ENCODE measurements at regions not wholly inside any gene's neighbourhood (a gene's known extent, or its start where the extent isn't known, plus 50 kb on each side); places are given as distances from the start of the nearest gene placed in this dataset.

GRCh38 chr13:52929846-52930245 lies 81.4 kb upstream of the PCDH8 start:
- no peak for DNase-seq

- no peak for DNase-seq
These were observed 78.5 kb upstream of the PCDH8 start for GRCh38 chr13:52926971-52927370.

- DNase-seq, result no peak
These were observed 77.4 kb upstream of the PCDH8 start for GRCh38 chr13:52925775-52926285.

GRCh38 chr13:52925251-52925650 lies 76.8 kb upstream of the PCDH8 start:
- DNase-seq, result no peak

GRCh38 chr13:52924289-52925148 lies 76.1 kb upstream of the PCDH8 start:
- DNase-seq, result no peak

GRCh38 chr13:52922961-52923360 lies 74.5 kb upstream of the PCDH8 start:
- DNase-seq, result no peak

- peak; percentile 55 to 68 for DNase-seq
These were observed 72.8 kb upstream of the PCDH8 start for GRCh38 chr13:52921194-52921593.

- no peak for DNase-seq
These were observed 68.1 kb upstream of the PCDH8 start for GRCh38 chr13:52916486-52916990.

- DNase-seq, result no peak
These were observed 62.9 kb upstream of the PCDH8 start for GRCh38 chr13:52911340-52911739.

GRCh38 chr13:52910318-52910717 lies 61.9 kb upstream of the PCDH8 start:
- DNase-seq, result peak; percentile 56 to 76

GRCh38 chr13:52906122-52906903 lies 57.9 kb upstream of the PCDH8 start:
- no peak for DNase-seq

GRCh38 chr13:52905701-52906100 lies 57.3 kb upstream of the PCDH8 start:
- DNase-seq, result no peak

- no peak for DNase-seq
These were observed 54.9 kb upstream of the PCDH8 start for GRCh38 chr13:52903320-52903719.

GRCh38 chr13:52899206-52899605 lies 50.8 kb upstream of the PCDH8 start:
- DNase-seq, result no peak

All from Kasumi-1 (cell line).